ENCODE measurements at regions not wholly inside any gene's neighbourhood (a gene's known extent, or its start where the extent isn't known, plus 50 kb on each side); places are given as distances from the start of the nearest gene placed in this dataset.
A peak's percentile ranks its signal among the peaks of the same experiment; 100 is the strongest.
"Not testable (repeated sequence)": the region's sequence is repeated elsewhere in the genome, so short reads cannot be mapped to it uniquely, and the experiment has no call there.

DNA sequence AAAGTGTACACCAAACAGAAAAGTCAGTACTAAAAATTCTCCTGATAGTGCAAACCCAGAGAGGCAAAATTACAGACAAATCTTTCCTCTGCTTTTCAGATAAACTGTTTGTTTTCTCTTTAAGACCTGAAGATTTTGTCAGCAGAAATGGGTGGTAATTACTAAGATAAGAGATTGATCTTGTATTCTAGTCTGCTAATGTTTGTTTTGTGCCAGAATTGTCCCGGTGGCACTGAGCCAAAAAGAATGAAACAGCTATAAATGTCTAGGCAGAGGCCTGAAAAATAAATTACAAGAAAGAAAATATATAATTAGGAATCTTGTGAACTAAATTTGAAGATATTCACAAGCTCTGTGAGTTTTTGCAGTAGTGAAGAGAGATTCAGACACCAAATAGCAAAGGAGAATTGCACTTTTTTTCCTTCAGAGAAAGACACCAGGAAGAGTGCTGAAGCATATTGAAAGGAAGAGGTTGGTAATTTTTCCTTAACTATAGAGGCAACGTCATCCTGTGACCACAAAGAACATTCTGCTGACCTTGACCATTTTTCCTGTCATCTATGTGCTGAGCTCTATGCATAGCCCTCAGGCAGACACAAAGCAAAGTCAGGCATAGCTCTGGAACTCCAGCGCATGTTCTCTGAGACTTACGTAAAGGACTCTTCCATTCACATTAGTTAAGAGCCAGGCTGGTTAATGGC, 314.5 kb upstream of the RASGEF1B start:
- Mint-ChIP-seq H3K27ac (peak overlapping the region; percentile 53), H3K27me3 (no peaks in the 10 kb centered on the region), H3K36me3 (ENCODE audit: insufficient read depth) (no peaks in the 10 kb centered on the region), H3K4me1 (ENCODE audit: low read depth) (peaks cover 47% of the 10 kb centered on the region), H3K4me3 (ENCODE audit: low read depth) (no peak overlapping the region), H3K9me3 (ENCODE audit: low read depth) (no peaks in the 10 kb centered on the region)
- no peak for DNase-seq (ENCODE audit: low spot score, unreplicated experiment)
- TF ChIP-seq, protein P1, sequence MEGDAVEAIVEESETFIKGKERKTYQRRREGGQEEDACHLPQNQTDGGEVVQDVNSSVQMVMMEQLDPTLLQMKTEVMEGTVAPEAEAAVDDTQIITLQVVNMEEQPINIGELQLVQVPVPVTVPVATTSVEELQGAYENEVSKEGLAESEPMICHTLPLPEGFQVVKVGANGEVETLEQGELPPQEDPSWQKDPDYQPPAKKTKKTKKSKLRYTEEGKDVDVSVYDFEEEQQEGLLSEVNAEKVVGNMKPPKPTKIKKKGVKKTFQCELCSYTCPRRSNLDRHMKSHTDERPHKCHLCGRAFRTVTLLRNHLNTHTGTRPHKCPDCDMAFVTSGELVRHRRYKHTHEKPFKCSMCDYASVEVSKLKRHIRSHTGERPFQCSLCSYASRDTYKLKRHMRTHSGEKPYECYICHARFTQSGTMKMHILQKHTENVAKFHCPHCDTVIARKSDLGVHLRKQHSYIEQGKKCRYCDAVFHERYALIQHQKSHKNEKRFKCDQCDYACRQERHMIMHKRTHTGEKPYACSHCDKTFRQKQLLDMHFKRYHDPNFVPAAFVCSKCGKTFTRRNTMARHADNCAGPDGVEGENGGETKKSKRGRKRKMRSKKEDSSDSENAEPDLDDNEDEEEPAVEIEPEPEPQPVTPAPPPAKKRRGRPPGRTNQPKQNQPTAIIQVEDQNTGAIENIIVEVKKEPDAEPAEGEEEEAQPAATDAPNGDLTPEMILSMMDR (IDR thresholded peaks at IDR 0.05; ENCODE audit: unreplicated experiment), result no peak

DNA sequence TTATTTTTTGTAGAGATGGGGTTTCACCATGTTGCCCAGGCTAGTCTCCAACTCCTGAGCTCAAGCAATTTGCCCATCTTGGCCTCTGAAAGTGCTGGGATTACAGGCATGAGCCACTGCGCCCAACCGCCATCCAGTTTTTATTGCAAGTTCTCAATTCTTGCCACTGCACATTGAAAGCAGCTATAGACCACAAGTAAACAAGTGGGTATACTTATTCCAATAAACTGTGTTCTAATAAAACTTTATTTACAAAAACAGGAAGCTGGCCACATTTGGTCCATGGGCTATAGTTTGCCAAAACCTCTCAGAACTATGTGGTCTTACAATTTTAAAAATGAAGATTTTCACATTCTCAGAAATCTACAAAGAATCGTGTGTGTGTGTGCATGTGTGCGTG, 313.6 kb upstream of the RASGEF1B start:
- Mint-ChIP-seq H3K4me1 (ENCODE audit: low read depth) (peaks cover 46% of the 10 kb centered on the region), H3K27me3 (no peaks in the 10 kb centered on the region), H3K4me3 (ENCODE audit: low read depth) (no peak overlapping the region), H3K27ac (no peak overlapping the region), H3K9me3 (ENCODE audit: low read depth) (no peaks in the 10 kb centered on the region), H3K36me3 (ENCODE audit: insufficient read depth) (no peaks in the 10 kb centered on the region)
- no peak for DNase-seq (ENCODE audit: low spot score, unreplicated experiment)
- TF ChIP-seq, protein P1 (IDR thresholded peaks at IDR 0.05; ENCODE audit: unreplicated experiment), result no peak

DNA sequence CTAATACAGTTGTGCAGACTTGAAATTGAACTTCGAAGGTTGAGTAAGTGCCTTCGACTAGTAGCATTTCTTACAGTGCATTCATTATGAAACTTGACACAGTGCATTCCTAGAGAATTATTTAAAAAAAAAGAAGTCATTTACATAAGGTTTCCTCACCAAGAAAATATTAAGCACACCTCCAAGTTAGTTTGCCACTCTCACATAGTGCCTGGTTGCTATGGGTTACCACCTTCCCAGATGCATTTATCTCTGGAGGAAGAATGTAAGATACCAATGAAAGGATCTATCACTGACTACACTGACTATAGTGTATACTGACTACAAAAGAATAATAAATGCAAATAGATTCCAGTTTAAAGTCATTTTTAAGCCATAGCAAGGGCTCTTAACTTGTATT, 311.9 kb upstream of the RASGEF1B start:
- no peaks in the 10 kb centered on the region for H3K36me3 Mint-ChIP-seq (ENCODE audit: insufficient read depth)
- DNase-seq (ENCODE audit: low spot score, unreplicated experiment), result no peak
- no peak overlapping the region for H3K27ac Mint-ChIP-seq
- H3K4me3 Mint-ChIP-seq (ENCODE audit: low read depth), result no peak overlapping the region
- H3K4me1 Mint-ChIP-seq (ENCODE audit: low read depth), result peaks cover 46% of the 10 kb centered on the region
- H3K27me3 Mint-ChIP-seq, result no peaks in the 10 kb centered on the region
- TF ChIP-seq, protein P1 (IDR thresholded peaks at IDR 0.05; ENCODE audit: unreplicated experiment), result no peak
- no peaks in the 10 kb centered on the region for H3K9me3 Mint-ChIP-seq (ENCODE audit: low read depth)

DNA sequence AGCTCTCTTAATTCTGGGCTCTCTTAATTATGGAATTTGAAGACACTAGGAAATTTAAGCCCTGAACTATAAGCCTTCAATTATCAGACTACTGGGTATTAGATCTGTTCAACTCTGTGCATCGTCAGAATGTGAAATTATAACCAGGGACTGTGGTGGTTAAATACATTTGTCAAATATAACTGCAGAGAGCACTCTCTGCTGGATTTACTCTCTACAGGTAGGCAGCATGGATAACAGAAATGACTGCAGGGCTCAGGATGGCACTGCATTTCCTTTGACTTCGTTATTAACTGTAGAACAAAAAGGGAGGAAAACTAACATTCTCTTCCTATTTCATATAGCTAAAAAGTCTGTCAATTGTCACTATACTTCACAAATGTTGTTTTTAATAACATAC, 310.1 kb upstream of the RASGEF1B start:
- TF ChIP-seq, protein P1 (IDR thresholded peaks at IDR 0.05; ENCODE audit: unreplicated experiment), result no peak
- no peaks in the 10 kb centered on the region for H3K9me3 Mint-ChIP-seq (ENCODE audit: low read depth)
- no peak overlapping the region for H3K27ac Mint-ChIP-seq
- no peak for DNase-seq (ENCODE audit: low spot score, unreplicated experiment)
- H3K27me3 Mint-ChIP-seq, result no peaks in the 10 kb centered on the region
- H3K4me3 Mint-ChIP-seq (ENCODE audit: low read depth), result no peak overlapping the region
- peaks cover 48% of the 10 kb centered on the region for H3K4me1 Mint-ChIP-seq (ENCODE audit: low read depth)
- H3K36me3 Mint-ChIP-seq (ENCODE audit: insufficient read depth), result no peaks in the 10 kb centered on the region

DNA sequence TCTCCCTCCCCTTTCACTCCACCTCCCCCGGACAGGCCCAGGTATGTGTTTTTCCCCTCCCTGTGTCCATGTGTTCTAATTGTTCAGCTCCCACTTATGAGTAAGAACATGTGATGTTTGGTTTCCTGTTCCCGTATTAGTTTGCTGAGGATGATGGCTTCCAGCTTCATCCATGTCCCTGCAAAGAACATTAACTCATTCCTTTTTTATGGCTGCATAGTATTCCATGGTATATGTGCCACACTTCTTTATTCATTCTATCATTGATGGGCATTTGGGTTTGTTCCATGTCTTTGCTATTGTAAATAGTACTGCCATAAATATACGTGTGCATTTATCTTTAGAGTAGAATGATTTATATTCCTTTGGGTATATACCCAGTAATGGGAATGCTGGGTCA, 306.0 kb upstream of the RASGEF1B start:
- not testable (repeated sequence) for H3K4me3 Mint-ChIP-seq (ENCODE audit: low read depth); H3K27me3 Mint-ChIP-seq; H3K27ac Mint-ChIP-seq; DNase-seq (ENCODE audit: low spot score, unreplicated experiment); H3K9me3 Mint-ChIP-seq (ENCODE audit: low read depth); H3K36me3 Mint-ChIP-seq (ENCODE audit: insufficient read depth)
- peaks cover 17% of the 10 kb centered on the region for H3K4me1 Mint-ChIP-seq (ENCODE audit: low read depth)

DNA sequence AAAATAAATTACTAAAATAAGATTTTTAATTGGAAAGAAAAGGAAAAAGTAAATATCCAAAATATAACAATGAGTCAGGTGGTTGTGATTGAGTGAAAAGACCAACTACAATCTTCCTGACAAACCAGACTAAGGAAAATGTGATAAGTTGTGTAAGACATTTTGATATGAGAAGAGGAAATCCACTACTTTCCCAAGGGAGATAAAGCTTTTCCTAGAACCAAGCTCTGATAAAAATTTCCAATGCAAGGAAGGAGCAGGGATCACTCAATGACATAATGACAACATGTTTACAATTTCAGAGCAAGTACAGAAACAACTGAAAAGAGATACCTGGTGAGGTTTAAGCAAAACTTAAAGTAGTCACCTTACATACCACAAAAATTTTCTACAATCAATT, 305.1 kb upstream of the RASGEF1B start:
- TF ChIP-seq, protein P1 (IDR thresholded peaks at IDR 0.05; ENCODE audit: unreplicated experiment), result no peak
- H3K4me1 Mint-ChIP-seq (ENCODE audit: low read depth), result peaks cover 18% of the 10 kb centered on the region
- no peak overlapping the region for H3K27ac Mint-ChIP-seq
- H3K27me3 Mint-ChIP-seq, result no peaks in the 10 kb centered on the region
- H3K4me3 Mint-ChIP-seq (ENCODE audit: low read depth), result no peak overlapping the region
- no peaks in the 10 kb centered on the region for H3K36me3 Mint-ChIP-seq (ENCODE audit: insufficient read depth)
- DNase-seq (ENCODE audit: low spot score, unreplicated experiment), result no peak
- H3K9me3 Mint-ChIP-seq (ENCODE audit: low read depth), result no peaks in the 10 kb centered on the region
